Suprapubic skin (tissue), 4 donors: ENCODE measurements at regions not wholly inside any gene's neighbourhood (a gene's known extent, or its start where the extent isn't known, plus 50 kb on each side); places are given as distances from the start of the nearest gene placed in this dataset.
"Not testable (repeated sequence)": the region's sequence is repeated elsewhere in the genome, so short reads cannot be mapped to it uniquely, and the experiment has no call there.

ENCODE experiments used
- DNase-seq, 2 donors: peaks; one replicate each; pipeline ENCODE4 v3.0.0-alpha.2; 2019; ENCODE audit warnings: low spot score in 2 of 2
- H3K27ac ChIP-seq: fragments of 200-600 bp; sonication (generic); one replicate; pipeline ENCODE4 v1.5.1; 2019
- H3K27me3 ChIP-seq: fragments of 200-600 bp; sonication (generic); one replicate; pipeline ENCODE4 v1.5.1; 2019
- H3K36me3 ChIP-seq: fragments of 200-600 bp; sonication (generic); one replicate; pipeline ENCODE4 v1.5.1; 2019
- H3K4me1 ChIP-seq: fragments of 200-600 bp; sonication (generic); one replicate; pipeline ENCODE4 v1.5.1; 2019
- H3K4me3 ChIP-seq: fragments of 200-600 bp; sonication (generic); one replicate; pipeline ENCODE4 v1.5.1; 2019; ENCODE audit warnings: mild to moderate bottlenecking
- H3K9me3 ChIP-seq: fragments of 200-600 bp; sonication (generic); one replicate; pipeline ENCODE4 v1.5.1; 2019
- EP300 ChIP-seq: sonication (generic); formaldehyde crosslinking; IDR thresholded peaks from one replicate; pipeline ENCODE4 v1.6.1; 2017; ENCODE audit warnings: antibody characterized with exemption
- POLR2A ChIP-seq, 2 donors: fragments of 450-650 bp; IDR thresholded peaks; one replicate each; pipeline ENCODE4 v1.6.1; 2017; ENCODE audit warnings: antibody characterized with exemption in 2 of 2, mild to moderate bottlenecking in 2 of 2, moderate library complexity in 2 of 2
- POLR2AphosphoS5 ChIP-seq, 3 donors: sonication (generic); formaldehyde crosslinking; IDR thresholded peaks; one replicate each; pipeline ENCODE4 v1.6.1; 2017; ENCODE audit warnings: antibody characterized with exemption in 3 of 3
- WGBS: methylation state at CpG from one replicate; pipeline ENCODE4 v1.1.5; 2018; 5-methylcytosine and 5-hydroxymethylcytosine counted together
- TF ChIP-seq, protein P1 (sequence below), 2 donors: fragments of 200-600 bp in 1 of 2; fragments of 450-650 bp in 1 of 2; sonication (generic) in 1 of 2; IDR thresholded peaks; one replicate each; pipeline ENCODE4 v1.5.1; 2016 to 2019; ENCODE audit warnings: antibody characterized with exemption in 2 of 2, mild to moderate bottlenecking in 1 of 2, moderate library complexity in 1 of 2

GRCh38 chr20:22060610-22061009 lies 355.1 kb downstream of the PAX1 start:
- DNase-seq: no peak
- WGBS: 59% methylated on average over 2 of the region's 2 CpGs

DNA sequence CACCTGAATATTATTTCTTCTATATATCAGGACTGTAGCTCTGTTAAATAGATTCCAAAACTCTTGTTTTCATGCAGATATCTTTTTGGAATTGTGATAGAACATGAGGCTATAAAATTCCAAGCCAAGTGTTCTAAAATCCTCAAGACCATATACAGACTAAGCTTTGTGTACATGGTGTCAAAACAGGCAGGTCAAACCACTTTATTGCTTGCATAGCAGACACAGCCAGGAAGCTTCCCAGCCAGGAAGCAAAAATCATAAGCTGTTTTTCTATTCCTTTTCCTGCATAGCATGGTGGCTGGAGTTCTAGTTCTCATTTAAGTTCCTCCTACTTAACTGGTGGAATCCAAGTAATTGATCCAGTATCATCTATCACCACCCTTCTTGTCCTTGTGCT lies 353.3 kb downstream of the PAX1 start:
- TF ChIP-seq POLR2A (IDR thresholded peaks at IDR 0.05) (no peak), POLR2AphosphoS5 (IDR thresholded peaks at IDR 0.05) (no peak), EP300 (no peak)
- TF ChIP-seq, protein P1, sequence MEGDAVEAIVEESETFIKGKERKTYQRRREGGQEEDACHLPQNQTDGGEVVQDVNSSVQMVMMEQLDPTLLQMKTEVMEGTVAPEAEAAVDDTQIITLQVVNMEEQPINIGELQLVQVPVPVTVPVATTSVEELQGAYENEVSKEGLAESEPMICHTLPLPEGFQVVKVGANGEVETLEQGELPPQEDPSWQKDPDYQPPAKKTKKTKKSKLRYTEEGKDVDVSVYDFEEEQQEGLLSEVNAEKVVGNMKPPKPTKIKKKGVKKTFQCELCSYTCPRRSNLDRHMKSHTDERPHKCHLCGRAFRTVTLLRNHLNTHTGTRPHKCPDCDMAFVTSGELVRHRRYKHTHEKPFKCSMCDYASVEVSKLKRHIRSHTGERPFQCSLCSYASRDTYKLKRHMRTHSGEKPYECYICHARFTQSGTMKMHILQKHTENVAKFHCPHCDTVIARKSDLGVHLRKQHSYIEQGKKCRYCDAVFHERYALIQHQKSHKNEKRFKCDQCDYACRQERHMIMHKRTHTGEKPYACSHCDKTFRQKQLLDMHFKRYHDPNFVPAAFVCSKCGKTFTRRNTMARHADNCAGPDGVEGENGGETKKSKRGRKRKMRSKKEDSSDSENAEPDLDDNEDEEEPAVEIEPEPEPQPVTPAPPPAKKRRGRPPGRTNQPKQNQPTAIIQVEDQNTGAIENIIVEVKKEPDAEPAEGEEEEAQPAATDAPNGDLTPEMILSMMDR (IDR thresholded peaks at IDR 0.05): no peak
- no peak for DNase-seq
- no peaks in the 10 kb centered on the region for H3K27me3 ChIP-seq

More at GRCh38 chr20:22060610-22061009, 355.1 kb downstream of the PAX1 start:
- H3K9me3 ChIP-seq: no peaks in the 10 kb centered on the region
- no peak for TF ChIP-seq EP300
- TF ChIP-seq POLR2A (IDR thresholded peaks at IDR 0.05): no peak
- no peak for TF ChIP-seq POLR2AphosphoS5 (IDR thresholded peaks at IDR 0.05)
- TF ChIP-seq, protein P1 (IDR thresholded peaks at IDR 0.05): no peak
- no peaks in the 10 kb centered on the region for H3K27me3 ChIP-seq
- no peak overlapping the region for H3K4me3 ChIP-seq
- H3K27ac ChIP-seq: no peak overlapping the region
- no peaks in the 10 kb centered on the region for H3K36me3 ChIP-seq
- H3K4me1 ChIP-seq: no peaks in the 10 kb centered on the region

GRCh38 chr20:22055981-22056380 lies 350.5 kb downstream of the PAX1 start:
- TF ChIP-seq, protein P1 (IDR thresholded peaks at IDR 0.05): no peak
- no peak for TF ChIP-seq EP300
- TF ChIP-seq POLR2AphosphoS5 (IDR thresholded peaks at IDR 0.05): no peak
- TF ChIP-seq POLR2A (IDR thresholded peaks at IDR 0.05): no peak
- Histone ChIP-seq H3K4me1 (no peaks in the 10 kb centered on the region), H3K27me3 (no peaks in the 10 kb centered on the region), H3K4me3 (no peak overlapping the region), H3K9me3 (no peaks in the 10 kb centered on the region), H3K27ac (no peak overlapping the region), H3K36me3 (no peaks in the 10 kb centered on the region)
- DNase-seq: no peak
- WGBS: 67% methylated on average over 1 of the region's 1 CpG

More for the DNA sequence above, 353.3 kb downstream of the PAX1 start:
- H3K9me3 ChIP-seq: no peaks in the 10 kb centered on the region
- no peak overlapping the region for H3K4me3 ChIP-seq
- H3K27ac ChIP-seq: no peak overlapping the region
- H3K36me3 ChIP-seq: no peaks in the 10 kb centered on the region
- H3K4me1 ChIP-seq: no peaks in the 10 kb centered on the region

DNA sequence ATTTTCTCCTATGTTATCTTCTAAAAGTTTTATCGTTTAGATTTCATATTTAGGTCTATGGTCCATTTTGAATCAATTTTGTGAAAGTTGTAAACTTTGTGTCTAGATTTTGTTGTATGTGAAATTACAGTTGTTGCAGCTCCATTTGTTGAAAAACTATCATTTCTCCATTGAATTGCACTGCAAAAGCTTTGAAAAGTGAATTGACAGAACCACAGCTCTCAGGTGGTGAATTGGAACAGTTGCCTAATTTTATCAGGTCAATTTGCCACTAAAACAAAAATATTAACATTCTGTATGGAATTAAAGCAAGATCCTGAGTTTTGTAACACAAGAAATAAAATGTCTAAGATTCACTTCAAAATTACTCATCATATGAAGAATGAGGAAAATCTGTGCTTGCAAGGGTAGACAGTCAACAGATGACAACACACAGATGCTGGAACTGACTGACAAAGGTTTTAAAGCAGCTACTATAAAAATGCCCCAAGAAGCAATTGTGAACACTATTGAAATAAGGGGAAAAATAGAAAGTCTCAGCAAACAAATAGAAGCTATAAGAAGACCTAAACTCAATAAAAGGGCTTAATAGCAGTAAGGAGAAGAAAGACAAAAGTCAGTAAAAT lies 346.7 kb downstream of the PAX1 start:
- H3K4me1 ChIP-seq: no peaks in the 10 kb centered on the region
- no peaks in the 10 kb centered on the region for H3K27me3 ChIP-seq
- H3K4me3 ChIP-seq: no peak overlapping the region
- H3K27ac ChIP-seq: no peak overlapping the region
- DNase-seq: no peak
- no peak for TF ChIP-seq EP300
- TF ChIP-seq POLR2AphosphoS5 (IDR thresholded peaks at IDR 0.05): no peak
- TF ChIP-seq POLR2A (IDR thresholded peaks at IDR 0.05): no peak
- TF ChIP-seq, protein P1 (IDR thresholded peaks at IDR 0.05): no peak
- H3K36me3 ChIP-seq: no peaks in the 10 kb centered on the region
- no peaks in the 10 kb centered on the region for H3K9me3 ChIP-seq
- 91% methylated on average over 1 of the region's 1 CpG for WGBS

DNA sequence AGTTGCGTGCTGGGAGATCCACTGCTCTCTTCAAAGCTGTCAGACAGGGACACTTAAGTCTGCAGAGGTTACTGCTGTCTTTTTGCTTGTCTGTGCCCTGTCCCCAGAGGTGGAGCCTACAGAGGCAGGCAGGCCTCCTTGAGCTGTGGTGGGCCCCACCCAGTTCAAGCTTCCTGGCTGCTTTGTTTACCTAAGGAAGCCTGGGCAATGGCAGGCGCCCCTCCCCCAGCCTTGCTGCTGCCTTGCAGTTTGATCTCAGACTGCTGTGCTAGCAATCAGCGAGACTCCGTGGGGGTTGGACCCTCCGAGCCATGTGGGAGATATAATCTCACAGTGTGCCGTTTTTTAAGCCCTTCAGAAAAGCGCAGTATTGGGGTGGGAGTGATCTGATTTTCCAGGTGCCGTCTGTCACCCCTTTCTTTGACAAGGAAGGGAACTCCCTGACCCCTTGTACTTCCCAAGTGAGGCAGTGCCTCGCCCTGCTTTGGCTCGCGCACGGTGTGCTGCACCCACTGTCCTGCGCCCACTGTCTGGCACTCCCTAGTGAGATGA lies 340.6 kb downstream of the PAX1 start:
- H3K9me3 ChIP-seq, DNase-seq: not testable (repeated sequence)
- 57% methylated on average over 13 of the region's 13 CpGs for WGBS

GRCh38 chr20:22027423-22027822 lies 322.0 kb downstream of the PAX1 start:
- Histone ChIP-seq H3K9me3 (peaks cover 10% of the 10 kb centered on the region), H3K36me3 (no peaks in the 10 kb centered on the region), H3K27ac (no peak overlapping the region), H3K4me1 (no peaks in the 10 kb centered on the region), H3K4me3 (no peak overlapping the region), H3K27me3 (no peaks in the 10 kb centered on the region)
- DNase-seq: no peak
- WGBS: 38% methylated on average over 1 of the region's 1 CpG
- no peak for TF ChIP-seq POLR2A (IDR thresholded peaks at IDR 0.05)
- TF ChIP-seq EP300: no peak
- TF ChIP-seq, protein P1 (IDR thresholded peaks at IDR 0.05): no peak
- TF ChIP-seq POLR2AphosphoS5 (IDR thresholded peaks at IDR 0.05): no peak

More for the DNA sequence above, 340.6 kb downstream of the PAX1 start:
- H3K27me3 ChIP-seq, H3K27ac ChIP-seq, H3K4me3 ChIP-seq, H3K4me1 ChIP-seq, H3K36me3 ChIP-seq: not testable (repeated sequence)
